ENCODE measurements at regions not wholly inside any gene's neighbourhood (a gene's known extent, or its start where the extent isn't known, plus 50 kb on each side); places are given as distances from the start of the nearest gene placed in this dataset.

DNA sequence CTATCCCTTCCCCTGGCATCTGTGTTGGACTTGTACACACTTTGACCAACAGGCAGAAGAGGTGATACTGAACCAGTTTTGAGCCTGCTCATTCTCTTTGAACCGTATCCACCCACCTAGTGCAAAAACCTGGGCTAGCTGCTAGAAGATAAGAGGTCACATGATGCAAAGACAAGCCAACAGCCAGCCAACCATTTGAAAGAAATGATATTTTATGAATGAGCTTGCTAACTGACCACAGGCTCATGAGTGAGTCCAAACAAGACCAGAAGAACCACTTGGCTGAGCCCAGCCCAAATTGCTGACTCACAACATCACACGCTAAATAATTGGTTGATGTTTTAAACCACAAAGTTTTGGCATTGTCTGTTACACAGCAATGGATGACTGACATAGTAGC, 74.0 kb upstream of the CTNNB1 start:
- no peak for FAIRE-seq
- CTCF ChIA-PET (ENCODE audit: partially characterized antibody), result interaction anchor here (1.1 kb wide), 2 partner anchors 9 to 19 kb away, joined by 3 to 4 read pairs; no protein-coding TSS in a partner anchor
- H3K36me3 ChIP-seq (ENCODE audit: control insufficient read depth in 2 of 4, insufficient read depth in 4 of 4, low read length in 3 of 4), result no peaks in the 10 kb centered on the region; a peak in 1 of 8 replicates
- TF ChIP-seq CBX5 (IDR thresholded peaks at IDR 0.05; ENCODE audit: low read depth, low read length) (no peak), RNF2 (IDR thresholded peaks at IDR 0.05; ENCODE audit: borderline replicate concordance, low read depth, low read length, missing control alignments, poor library complexity, severe bottlenecking) (no peak), TEAD4 (IDR thresholded peaks at IDR 0.05; ENCODE audit: low read depth, low read length) (no peak), NANOG (IDR thresholded peaks at IDR 0.05; ENCODE audit: insufficient read depth, low read depth, low read length, poor library complexity, severe bottlenecking) (no peak), HDAC2 (IDR thresholded peaks at IDR 0.05; ENCODE audit: borderline replicate concordance in 1 of 2, low read depth in 2 of 2, low read length in 2 of 2) (no peak), SAP30 (IDR thresholded peaks at IDR 0.05; ENCODE audit: insufficient read depth, insufficient replicate concordance, low read length) (no peak)
- TF ChIP-seq, protein P1, sequence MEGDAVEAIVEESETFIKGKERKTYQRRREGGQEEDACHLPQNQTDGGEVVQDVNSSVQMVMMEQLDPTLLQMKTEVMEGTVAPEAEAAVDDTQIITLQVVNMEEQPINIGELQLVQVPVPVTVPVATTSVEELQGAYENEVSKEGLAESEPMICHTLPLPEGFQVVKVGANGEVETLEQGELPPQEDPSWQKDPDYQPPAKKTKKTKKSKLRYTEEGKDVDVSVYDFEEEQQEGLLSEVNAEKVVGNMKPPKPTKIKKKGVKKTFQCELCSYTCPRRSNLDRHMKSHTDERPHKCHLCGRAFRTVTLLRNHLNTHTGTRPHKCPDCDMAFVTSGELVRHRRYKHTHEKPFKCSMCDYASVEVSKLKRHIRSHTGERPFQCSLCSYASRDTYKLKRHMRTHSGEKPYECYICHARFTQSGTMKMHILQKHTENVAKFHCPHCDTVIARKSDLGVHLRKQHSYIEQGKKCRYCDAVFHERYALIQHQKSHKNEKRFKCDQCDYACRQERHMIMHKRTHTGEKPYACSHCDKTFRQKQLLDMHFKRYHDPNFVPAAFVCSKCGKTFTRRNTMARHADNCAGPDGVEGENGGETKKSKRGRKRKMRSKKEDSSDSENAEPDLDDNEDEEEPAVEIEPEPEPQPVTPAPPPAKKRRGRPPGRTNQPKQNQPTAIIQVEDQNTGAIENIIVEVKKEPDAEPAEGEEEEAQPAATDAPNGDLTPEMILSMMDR (IDR thresholded peaks at IDR 0.05; ENCODE audit: control extremely low read depth in 1 of 3, insufficient read depth in 1 of 3, low read depth in 1 of 3, low read length in 3 of 3), result no peak
- TF ChIP-seq, protein P2, sequence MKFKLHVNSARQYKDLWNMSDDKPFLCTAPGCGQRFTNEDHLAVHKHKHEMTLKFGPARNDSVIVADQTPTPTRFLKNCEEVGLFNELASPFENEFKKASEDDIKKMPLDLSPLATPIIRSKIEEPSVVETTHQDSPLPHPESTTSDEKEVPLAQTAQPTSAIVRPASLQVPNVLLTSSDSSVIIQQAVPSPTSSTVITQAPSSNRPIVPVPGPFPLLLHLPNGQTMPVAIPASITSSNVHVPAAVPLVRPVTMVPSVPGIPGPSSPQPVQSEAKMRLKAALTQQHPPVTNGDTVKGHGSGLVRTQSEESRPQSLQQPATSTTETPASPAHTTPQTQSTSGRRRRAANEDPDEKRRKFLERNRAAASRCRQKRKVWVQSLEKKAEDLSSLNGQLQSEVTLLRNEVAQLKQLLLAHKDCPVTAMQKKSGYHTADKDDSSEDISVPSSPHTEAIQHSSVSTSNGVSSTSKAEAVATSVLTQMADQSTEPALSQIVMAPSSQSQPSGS (IDR thresholded peaks at IDR 0.05; ENCODE audit: low read length), result no peak

More for the DNA sequence above, 74.0 kb upstream of the CTNNB1 start:
- Histone ChIP-seq H2AFZ (ENCODE audit: low read length) (no peak overlapping the region), H3K27me3 (replicated peaks in 1 of 4; ENCODE audit: control insufficient read depth in 3 of 4, extremely low read depth in 1 of 4, insufficient read depth in 3 of 4, low read length in 3 of 4) (no peaks in the 10 kb centered on the region), H3K14ac (ENCODE audit: insufficient read length) (no peak overlapping the region), H3K79me1 (ENCODE audit: low read depth, low read length) (no peaks in the 10 kb centered on the region), H3K4me1 (replicated peaks in 1 of 4; ENCODE audit: control insufficient read depth in 3 of 4, insufficient read depth in 4 of 4, low read length in 3 of 4) (peaks cover 0 to 4% (median 2%) of the 10 kb centered on the region in 4 experiments; a peak in 3 of 7 replicates), H4K91ac (replicated peaks; ENCODE audit: insufficient read length, low read length) (no peak overlapping the region), H2AK5ac (ENCODE audit: low read depth, low read length) (no peak overlapping the region), H4K20me1 (replicated peaks in 1 of 2; ENCODE audit: control insufficient read depth in 1 of 2, insufficient read depth in 2 of 2, low read length in 2 of 2) (no peaks in the 10 kb centered on the region), H3K4ac (replicated peaks; ENCODE audit: insufficient read length, low read depth, low read length) (no peak overlapping the region), H2BK15ac (ENCODE audit: low read length) (no peak overlapping the region), H2BK12ac (ENCODE audit: low read depth, low read length) (no peak overlapping the region), H2BK20ac (ENCODE audit: low read length) (no peak overlapping the region), H4K8ac (ENCODE audit: extremely low read depth, insufficient read depth, low read length) (no peak overlapping the region), H2BK5ac (ENCODE audit: low read depth, low read length) (no peak overlapping the region), H3K27ac (ENCODE audit: low read depth, low read length) (no peak overlapping the region), H3K9me3 (ENCODE audit: insufficient read depth in 2 of 2, low read depth in 1 of 2, low read length in 1 of 2) (peaks cover 11 to 15% of the 10 kb centered on the region in 2 experiments; a peak in 3 of 4 replicates), H3K4me3 (ENCODE audit: extremely low read depth in 1 of 4, insufficient read depth in 2 of 4, low read depth in 3 of 4, low read length in 4 of 4) (no peak overlapping the region), H3K79me2 (ENCODE audit: control insufficient read depth in 1 of 2, insufficient read depth in 2 of 2, low read length in 2 of 2) (no peaks in the 10 kb centered on the region), H3K4me2 (ENCODE audit: insufficient read depth in 1 of 2, low read depth in 2 of 2, low read length in 2 of 2) (no peak overlapping the region), H3K56ac (replicated peaks; ENCODE audit: insufficient read length, low read depth, low read length) (no peak overlapping the region), H3K23me2 (ENCODE audit: low read depth, low read length) (no peaks in the 10 kb centered on the region), H3K18ac (ENCODE audit: extremely low read depth, low read length) (no peak overlapping the region), H4K5ac (ENCODE audit: insufficient read length, low read depth, low read length) (no peak overlapping the region), H3K9ac (replicated peaks in 1 of 4; ENCODE audit: extremely low read depth in 1 of 4, low read depth in 3 of 4, low read length in 3 of 4) (no peak overlapping the region), H3K23ac (ENCODE audit: insufficient read length) (no peak overlapping the region), H2BK120ac (replicated peaks; ENCODE audit: low read depth, low read length) (no peak overlapping the region)
- WGBS, 2 experiments (ENCODE audit: extremely low coverage in 1 of 2, insufficient coverage in 1 of 2, insufficient read length in 1 of 2, insufficient replicate concordance in 2 of 2, low coverage in 1 of 2, low lambda C conversion rate in 2 of 2, missing lambda C conversion rate in 1 of 2), result 100% methylated on average over 2 of the region's 2 CpGs; no CpG with 5 or more reads in 1 of the 2 experiments
- POLR2A ChIA-PET (ENCODE audit: partially characterized antibody), result no interaction called here
- DNase-seq (ENCODE audit: low read depth in 1 of 2, low spot score in 2 of 2), result no peak
